ENCODE measurements at regions not wholly inside any gene's neighbourhood (a gene's known extent, or its start where the extent isn't known, plus 50 kb on each side); places are given as distances from the start of the nearest gene placed in this dataset.

DNA sequence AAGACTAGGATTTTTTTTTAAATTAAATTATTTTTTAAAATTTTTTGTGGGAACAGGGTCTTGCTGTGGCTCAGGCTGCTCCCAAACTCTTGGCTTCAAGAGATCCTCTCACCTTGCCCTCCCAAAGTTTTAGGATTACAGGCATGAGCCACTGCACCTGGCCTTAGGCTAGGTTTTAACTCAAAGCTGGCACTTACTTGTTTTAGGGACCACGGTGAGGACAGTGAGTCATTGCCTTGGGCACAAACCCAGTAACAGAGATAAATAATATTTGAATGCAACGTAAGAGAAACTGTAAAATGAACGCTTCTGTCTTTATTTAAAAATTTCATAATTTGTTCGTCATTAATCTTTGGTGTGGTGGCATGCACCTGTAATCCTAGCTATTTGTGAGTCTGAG lies 96.6 kb downstream of the GATA3 start:
- H3K4me3 ChIP-seq (replicated peaks; ENCODE audit: insufficient read depth, low read length) = no peak overlapping the region
- H3K27me3 ChIP-seq (ENCODE audit: insufficient read depth, poor library complexity, severe bottlenecking) = no peaks in the 10 kb centered on the region
- no peak for TF ChIP-seq SPI1 (IDR thresholded peaks at IDR 0.05; ENCODE audit: borderline replicate concordance, low read depth)
- TF ChIP-seq, protein P1, sequence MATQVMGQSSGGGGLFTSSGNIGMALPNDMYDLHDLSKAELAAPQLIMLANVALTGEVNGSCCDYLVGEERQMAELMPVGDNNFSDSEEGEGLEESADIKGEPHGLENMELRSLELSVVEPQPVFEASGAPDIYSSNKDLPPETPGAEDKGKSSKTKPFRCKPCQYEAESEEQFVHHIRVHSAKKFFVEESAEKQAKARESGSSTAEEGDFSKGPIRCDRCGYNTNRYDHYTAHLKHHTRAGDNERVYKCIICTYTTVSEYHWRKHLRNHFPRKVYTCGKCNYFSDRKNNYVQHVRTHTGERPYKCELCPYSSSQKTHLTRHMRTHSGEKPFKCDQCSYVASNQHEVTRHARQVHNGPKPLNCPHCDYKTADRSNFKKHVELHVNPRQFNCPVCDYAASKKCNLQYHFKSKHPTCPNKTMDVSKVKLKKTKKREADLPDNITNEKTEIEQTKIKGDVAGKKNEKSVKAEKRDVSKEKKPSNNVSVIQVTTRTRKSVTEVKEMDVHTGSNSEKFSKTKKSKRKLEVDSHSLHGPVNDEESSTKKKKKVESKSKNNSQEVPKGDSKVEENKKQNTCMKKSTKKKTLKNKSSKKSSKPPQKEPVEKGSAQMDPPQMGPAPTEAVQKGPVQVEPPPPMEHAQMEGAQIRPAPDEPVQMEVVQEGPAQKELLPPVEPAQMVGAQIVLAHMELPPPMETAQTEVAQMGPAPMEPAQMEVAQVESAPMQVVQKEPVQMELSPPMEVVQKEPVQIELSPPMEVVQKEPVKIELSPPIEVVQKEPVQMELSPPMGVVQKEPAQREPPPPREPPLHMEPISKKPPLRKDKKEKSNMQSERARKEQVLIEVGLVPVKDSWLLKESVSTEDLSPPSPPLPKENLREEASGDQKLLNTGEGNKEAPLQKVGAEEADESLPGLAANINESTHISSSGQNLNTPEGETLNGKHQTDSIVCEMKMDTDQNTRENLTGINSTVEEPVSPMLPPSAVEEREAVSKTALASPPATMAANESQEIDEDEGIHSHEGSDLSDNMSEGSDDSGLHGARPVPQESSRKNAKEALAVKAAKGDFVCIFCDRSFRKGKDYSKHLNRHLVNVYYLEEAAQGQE (IDR thresholded peaks at IDR 0.05; ENCODE audit: insufficient replicate concordance, low read depth) = no peak
- TF ChIP-seq, protein P2, sequence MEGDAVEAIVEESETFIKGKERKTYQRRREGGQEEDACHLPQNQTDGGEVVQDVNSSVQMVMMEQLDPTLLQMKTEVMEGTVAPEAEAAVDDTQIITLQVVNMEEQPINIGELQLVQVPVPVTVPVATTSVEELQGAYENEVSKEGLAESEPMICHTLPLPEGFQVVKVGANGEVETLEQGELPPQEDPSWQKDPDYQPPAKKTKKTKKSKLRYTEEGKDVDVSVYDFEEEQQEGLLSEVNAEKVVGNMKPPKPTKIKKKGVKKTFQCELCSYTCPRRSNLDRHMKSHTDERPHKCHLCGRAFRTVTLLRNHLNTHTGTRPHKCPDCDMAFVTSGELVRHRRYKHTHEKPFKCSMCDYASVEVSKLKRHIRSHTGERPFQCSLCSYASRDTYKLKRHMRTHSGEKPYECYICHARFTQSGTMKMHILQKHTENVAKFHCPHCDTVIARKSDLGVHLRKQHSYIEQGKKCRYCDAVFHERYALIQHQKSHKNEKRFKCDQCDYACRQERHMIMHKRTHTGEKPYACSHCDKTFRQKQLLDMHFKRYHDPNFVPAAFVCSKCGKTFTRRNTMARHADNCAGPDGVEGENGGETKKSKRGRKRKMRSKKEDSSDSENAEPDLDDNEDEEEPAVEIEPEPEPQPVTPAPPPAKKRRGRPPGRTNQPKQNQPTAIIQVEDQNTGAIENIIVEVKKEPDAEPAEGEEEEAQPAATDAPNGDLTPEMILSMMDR (IDR thresholded peaks at IDR 0.05; ENCODE audit: insufficient read depth, low read length) = no peak
- no peak for TF ChIP-seq GABPA (IDR thresholded peaks at IDR 0.05; ENCODE audit: low read depth)
- no peak for TF ChIP-seq POLR2AphosphoS5 (IDR thresholded peaks at IDR 0.05; ENCODE audit: low read depth)
- no peak overlapping the region for H3K27ac ChIP-seq (replicated peaks)
- DNase-seq (ENCODE audit: low read depth in 1 of 2, low spot score in 1 of 2) = no peak

DNA sequence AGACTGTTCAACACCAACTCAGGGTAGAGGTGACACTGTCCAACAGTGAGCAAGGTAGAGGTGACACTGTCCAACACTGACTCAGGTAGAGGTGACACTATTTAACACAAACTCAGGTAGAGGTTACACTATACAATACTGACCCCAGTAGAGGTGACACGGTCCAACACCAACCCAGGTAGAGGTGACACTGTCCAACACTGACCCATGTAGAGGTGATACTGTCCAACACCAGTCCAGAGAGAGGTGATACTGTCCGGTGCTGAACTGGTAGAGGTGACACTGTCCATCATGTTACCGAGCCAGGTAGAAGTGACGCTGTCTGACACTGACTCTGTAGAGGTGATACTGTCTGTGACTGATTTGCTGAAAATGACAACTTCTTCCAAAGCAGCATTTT lies 102.4 kb downstream of the GATA3 start:
- no peak for TF ChIP-seq POLR2AphosphoS5 (IDR thresholded peaks at IDR 0.05; ENCODE audit: low read depth)
- TF ChIP-seq GABPA (IDR thresholded peaks at IDR 0.05; ENCODE audit: low read depth) = no peak
- TF ChIP-seq, protein P1 (IDR thresholded peaks at IDR 0.05; ENCODE audit: insufficient replicate concordance, low read depth) = no peak
- TF ChIP-seq, protein P2 (IDR thresholded peaks at IDR 0.05; ENCODE audit: insufficient read depth, low read length) = no peak
- TF ChIP-seq SPI1 (IDR thresholded peaks at IDR 0.05; ENCODE audit: borderline replicate concordance, low read depth) = no peak
- Histone ChIP-seq H3K27ac (replicated peaks) (no peak overlapping the region), H3K4me3 (replicated peaks; ENCODE audit: insufficient read depth, low read length) (no peak overlapping the region), H3K27me3 (ENCODE audit: insufficient read depth, poor library complexity, severe bottlenecking) (no peaks in the 10 kb centered on the region)
- DNase-seq (ENCODE audit: low read depth in 1 of 2, low spot score in 1 of 2) = no peak

DNA sequence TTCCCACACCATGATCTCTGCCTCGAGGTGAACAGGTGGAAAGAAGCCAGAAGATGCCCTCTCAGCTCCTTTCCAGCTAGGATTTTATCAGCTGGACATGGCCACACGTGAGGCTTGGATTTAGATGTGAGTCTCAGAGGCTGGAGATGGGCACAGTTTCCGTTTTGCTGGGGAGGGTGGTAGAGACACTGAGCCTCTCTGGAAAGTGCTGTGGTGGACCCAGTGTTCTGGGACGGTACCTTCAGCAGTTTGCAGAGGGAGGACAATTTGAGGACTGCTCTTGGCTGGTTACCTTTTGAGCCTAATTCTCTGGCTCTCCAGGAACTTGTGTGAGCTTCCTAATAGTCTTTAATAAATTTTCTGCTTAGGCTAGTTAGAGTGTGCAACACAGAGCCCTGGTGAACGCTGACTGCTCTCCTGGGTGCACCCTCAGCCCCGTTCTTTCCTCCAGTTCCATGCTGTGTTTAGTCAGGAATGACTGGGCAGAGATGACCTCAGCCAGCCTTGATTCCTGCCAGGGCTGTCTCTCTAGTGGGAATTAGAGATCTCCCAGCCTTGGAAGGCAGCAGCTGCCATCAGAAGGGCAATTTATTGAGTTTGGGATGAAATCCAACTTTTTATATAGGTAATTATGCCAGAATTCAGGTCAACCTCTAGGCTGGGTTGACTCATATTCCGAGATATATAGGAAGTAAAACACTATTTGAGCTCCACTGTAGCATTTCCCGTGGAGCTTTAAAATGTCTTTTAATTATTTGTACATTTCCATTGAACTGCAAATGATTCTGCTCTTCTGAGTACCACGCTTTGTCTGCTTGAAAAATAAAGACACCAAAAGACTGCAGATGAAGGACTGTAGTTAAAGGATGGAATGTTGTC lies 103.9 kb downstream of the GATA3 start:
- TF ChIP-seq SPI1 (IDR thresholded peaks at IDR 0.05; ENCODE audit: borderline replicate concordance, low read depth) (no peak), GABPA (IDR thresholded peaks at IDR 0.05; ENCODE audit: low read depth) (no peak), POLR2AphosphoS5 (IDR thresholded peaks at IDR 0.05; ENCODE audit: low read depth) (no peak)
- TF ChIP-seq, protein P2 (IDR thresholded peaks at IDR 0.05; ENCODE audit: insufficient read depth, low read length) = no peak
- TF ChIP-seq, protein P1 (IDR thresholded peaks at IDR 0.05; ENCODE audit: insufficient replicate concordance, low read depth) = no peak
- DNase-seq (ENCODE audit: low read depth in 1 of 2, low spot score in 1 of 2) = no peak
- no peaks in the 10 kb centered on the region for H3K27me3 ChIP-seq (ENCODE audit: insufficient read depth, poor library complexity, severe bottlenecking)
- H3K27ac ChIP-seq (replicated peaks) = no peak overlapping the region
- H3K4me3 ChIP-seq (replicated peaks; ENCODE audit: insufficient read depth, low read length) = no peak overlapping the region

All from HL-60 (cell line).